Gastroesophageal sphincter (tissue), 3 donors: ENCODE measurements at regions not wholly inside any gene's neighbourhood (a gene's known extent, or its start where the extent isn't known, plus 50 kb on each side); places are given as distances from the start of the nearest gene placed in this dataset.

Source experiments
- POLR2A ChIP-seq, 2 donors: fragments of 450-650 bp; IDR thresholded peaks; one replicate each; pipeline ENCODE4 v1.6.1; 2017; ENCODE audit warnings: antibody characterized with exemption in 2 of 2, mild to moderate bottlenecking in 2 of 2, moderate library complexity in 1 of 2
- POLR2AphosphoS5 ChIP-seq: sonication (generic); formaldehyde crosslinking; IDR thresholded peaks from one replicate; pipeline ENCODE4 v1.6.1; 2017; ENCODE audit warnings: antibody characterized with exemption
- TF ChIP-seq, protein P1 (sequence below), 4 experiments: fragments of 200-600 bp in 2 of 4; fragments of 450-650 bp in 2 of 4; sonication (generic) in 1 of 4; IDR thresholded peaks; one replicate each; pipeline ENCODE4 v1.5.1; 2017 to 2019; ENCODE audit warnings: antibody characterized with exemption in 4 of 4, mild to moderate bottlenecking in 2 of 4, moderate library complexity in 2 of 4

DNA sequence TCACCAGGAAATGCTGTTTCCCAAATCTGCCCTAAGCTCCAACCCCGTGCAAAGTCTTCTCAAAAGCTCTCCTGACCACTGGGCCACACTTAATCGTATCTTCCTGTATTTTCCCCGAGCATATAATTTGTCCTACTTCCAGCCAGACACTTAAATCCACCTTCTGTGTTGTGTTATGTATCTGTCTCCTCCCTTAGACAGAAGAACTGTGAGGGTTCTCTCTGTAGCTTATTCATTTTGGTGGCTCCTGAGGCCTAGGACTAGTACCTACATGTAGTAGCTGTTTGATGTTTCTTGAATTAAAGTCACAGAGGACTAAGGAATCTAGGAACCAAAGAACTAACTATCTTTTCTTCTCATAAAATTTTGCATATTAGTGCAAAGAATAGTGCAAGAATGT, 292.6 kb downstream of the ALDH8A1 start:
- TF ChIP-seq, protein P1, sequence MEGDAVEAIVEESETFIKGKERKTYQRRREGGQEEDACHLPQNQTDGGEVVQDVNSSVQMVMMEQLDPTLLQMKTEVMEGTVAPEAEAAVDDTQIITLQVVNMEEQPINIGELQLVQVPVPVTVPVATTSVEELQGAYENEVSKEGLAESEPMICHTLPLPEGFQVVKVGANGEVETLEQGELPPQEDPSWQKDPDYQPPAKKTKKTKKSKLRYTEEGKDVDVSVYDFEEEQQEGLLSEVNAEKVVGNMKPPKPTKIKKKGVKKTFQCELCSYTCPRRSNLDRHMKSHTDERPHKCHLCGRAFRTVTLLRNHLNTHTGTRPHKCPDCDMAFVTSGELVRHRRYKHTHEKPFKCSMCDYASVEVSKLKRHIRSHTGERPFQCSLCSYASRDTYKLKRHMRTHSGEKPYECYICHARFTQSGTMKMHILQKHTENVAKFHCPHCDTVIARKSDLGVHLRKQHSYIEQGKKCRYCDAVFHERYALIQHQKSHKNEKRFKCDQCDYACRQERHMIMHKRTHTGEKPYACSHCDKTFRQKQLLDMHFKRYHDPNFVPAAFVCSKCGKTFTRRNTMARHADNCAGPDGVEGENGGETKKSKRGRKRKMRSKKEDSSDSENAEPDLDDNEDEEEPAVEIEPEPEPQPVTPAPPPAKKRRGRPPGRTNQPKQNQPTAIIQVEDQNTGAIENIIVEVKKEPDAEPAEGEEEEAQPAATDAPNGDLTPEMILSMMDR (IDR thresholded peaks at IDR 0.05), result no peak
- TF ChIP-seq POLR2A (IDR thresholded peaks at IDR 0.05), result no peak
- TF ChIP-seq POLR2AphosphoS5, result no peak
